ENCODE measurements at regions not wholly inside any gene's neighbourhood (a gene's known extent, or its start where the extent isn't known, plus 50 kb on each side); places are given as distances from the start of the nearest gene placed in this dataset.

DNA sequence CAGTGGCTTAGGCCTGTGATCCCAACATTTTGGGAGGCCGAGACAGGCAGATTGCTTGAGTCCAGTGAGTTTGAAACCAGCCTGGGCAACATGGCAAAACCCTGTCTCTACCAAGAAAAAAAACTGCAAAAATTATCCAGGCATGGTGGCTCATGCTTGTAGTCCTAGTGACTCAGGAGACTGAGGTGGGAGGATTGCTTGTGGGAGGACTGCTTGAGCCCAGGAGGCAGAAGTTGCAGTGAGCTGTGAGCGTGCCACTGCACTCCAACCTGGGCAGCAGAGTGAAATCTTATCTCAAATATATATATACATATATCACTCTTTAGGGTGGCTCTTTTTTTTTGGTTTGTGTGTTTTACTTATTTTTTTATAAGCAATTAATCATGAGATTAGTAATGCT, 83.7 kb upstream of the WDR72 start:
- no peaks in the 10 kb centered on the region for H3K9me2 ChIP-seq (ENCODE audit: low read depth, low read length)
- H2AFZ ChIP-seq (ENCODE audit: low read length) = no peak overlapping the region
- H3F3A ChIP-seq (ENCODE audit: insufficient read depth, low read length) = no peaks in the 10 kb centered on the region
- TF ChIP-seq EZH2 (IDR thresholded peaks at IDR 0.05; ENCODE audit: borderline replicate concordance, low read length) = no peak
- TF ChIP-seq, protein P1, sequence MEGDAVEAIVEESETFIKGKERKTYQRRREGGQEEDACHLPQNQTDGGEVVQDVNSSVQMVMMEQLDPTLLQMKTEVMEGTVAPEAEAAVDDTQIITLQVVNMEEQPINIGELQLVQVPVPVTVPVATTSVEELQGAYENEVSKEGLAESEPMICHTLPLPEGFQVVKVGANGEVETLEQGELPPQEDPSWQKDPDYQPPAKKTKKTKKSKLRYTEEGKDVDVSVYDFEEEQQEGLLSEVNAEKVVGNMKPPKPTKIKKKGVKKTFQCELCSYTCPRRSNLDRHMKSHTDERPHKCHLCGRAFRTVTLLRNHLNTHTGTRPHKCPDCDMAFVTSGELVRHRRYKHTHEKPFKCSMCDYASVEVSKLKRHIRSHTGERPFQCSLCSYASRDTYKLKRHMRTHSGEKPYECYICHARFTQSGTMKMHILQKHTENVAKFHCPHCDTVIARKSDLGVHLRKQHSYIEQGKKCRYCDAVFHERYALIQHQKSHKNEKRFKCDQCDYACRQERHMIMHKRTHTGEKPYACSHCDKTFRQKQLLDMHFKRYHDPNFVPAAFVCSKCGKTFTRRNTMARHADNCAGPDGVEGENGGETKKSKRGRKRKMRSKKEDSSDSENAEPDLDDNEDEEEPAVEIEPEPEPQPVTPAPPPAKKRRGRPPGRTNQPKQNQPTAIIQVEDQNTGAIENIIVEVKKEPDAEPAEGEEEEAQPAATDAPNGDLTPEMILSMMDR (IDR thresholded peaks at IDR 0.05; ENCODE audit: low read length) = no peak
- no peaks in the 10 kb centered on the region for H3K9me3 ChIP-seq (ENCODE audit: low read length)
- H3K4me3 ChIP-seq (ENCODE audit: low read depth, low read length, poor library complexity, severe bottlenecking) = no peak overlapping the region
- no peaks in the 10 kb centered on the region for H3K36me3 ChIP-seq (ENCODE audit: insufficient read depth, low read length)
- H3K27me3 ChIP-seq (ENCODE audit: insufficient read depth, low read length) = no peaks in the 10 kb centered on the region
- no peak overlapping the region for H3K27ac ChIP-seq (ENCODE audit: low read depth, low read length, poor library complexity, severe bottlenecking)
- H3K4me2 ChIP-seq (ENCODE audit: low read length) = no peak overlapping the region
- no peaks in the 10 kb centered on the region for H4K20me1 ChIP-seq (ENCODE audit: insufficient read depth, low read length)
- H3K4me1 ChIP-seq (ENCODE audit: insufficient read depth, low read length, severe bottlenecking) = no peaks in the 10 kb centered on the region
- H3K79me2 ChIP-seq (ENCODE audit: insufficient read depth, low read length) = no peaks in the 10 kb centered on the region
- no peak overlapping the region for H3K9ac ChIP-seq (ENCODE audit: low read length)

DNA sequence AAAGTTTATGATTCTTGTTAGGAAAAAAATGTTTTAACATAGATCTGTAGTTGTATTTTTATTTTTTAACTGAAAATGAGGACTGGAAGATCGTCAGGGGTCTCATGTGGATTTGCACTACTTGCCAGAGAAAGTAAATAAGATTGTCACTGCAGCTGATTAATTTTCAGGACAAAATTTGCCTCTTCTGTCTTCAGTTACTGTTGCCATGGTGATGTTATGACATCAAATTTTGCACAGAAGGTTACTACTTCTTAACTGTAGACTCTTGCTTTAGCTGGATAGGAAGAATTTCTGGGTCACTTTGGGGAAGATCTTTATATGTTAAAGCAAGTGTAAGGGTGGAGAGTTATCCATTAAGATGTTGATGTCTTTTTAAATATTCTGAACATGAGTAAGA, 82.2 kb upstream of the WDR72 start:
- TF ChIP-seq EZH2 (IDR thresholded peaks at IDR 0.05; ENCODE audit: borderline replicate concordance, low read length) = no peak
- TF ChIP-seq, protein P1 (IDR thresholded peaks at IDR 0.05; ENCODE audit: low read length) = no peak

DNA sequence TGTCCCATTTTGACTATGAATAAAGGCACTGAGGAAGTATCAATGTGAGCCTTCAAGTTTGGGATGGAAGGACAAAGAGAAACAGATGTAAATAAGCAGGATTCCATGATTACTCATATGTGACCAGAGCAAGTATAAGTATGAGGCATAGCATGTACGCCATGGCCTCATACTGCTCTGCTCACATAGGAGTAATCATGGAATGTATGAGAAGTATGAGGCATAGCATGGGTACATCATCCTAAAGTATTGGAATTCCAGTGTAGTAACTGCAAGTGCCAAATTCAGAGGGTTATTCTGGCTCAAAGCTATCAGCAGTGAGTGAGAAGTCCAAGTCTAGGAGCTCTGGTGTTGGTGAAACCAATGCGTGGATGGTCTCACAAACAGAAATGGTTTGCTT, 81.2 kb upstream of the WDR72 start:
- Histone ChIP-seq H3K9me3 (ENCODE audit: low read length) (no peaks in the 10 kb centered on the region), H3K4me3 (ENCODE audit: low read depth, low read length, poor library complexity, severe bottlenecking) (no peak overlapping the region), H3K9me2 (ENCODE audit: low read depth, low read length) (no peaks in the 10 kb centered on the region), H2AFZ (ENCODE audit: low read length) (no peak overlapping the region), H3F3A (ENCODE audit: insufficient read depth, low read length) (no peaks in the 10 kb centered on the region), H4K20me1 (ENCODE audit: insufficient read depth, low read length) (no peaks in the 10 kb centered on the region), H3K27me3 (ENCODE audit: insufficient read depth, low read length) (no peaks in the 10 kb centered on the region), H3K79me2 (ENCODE audit: insufficient read depth, low read length) (no peaks in the 10 kb centered on the region), H3K9ac (ENCODE audit: low read length) (no peak overlapping the region), H3K27ac (ENCODE audit: low read depth, low read length, poor library complexity, severe bottlenecking) (no peak overlapping the region), H3K4me2 (ENCODE audit: low read length) (no peak overlapping the region), H3K4me1 (ENCODE audit: insufficient read depth, low read length, severe bottlenecking) (peaks cover 9% of the 10 kb centered on the region), H3K36me3 (ENCODE audit: insufficient read depth, low read length) (no peaks in the 10 kb centered on the region)
- TF ChIP-seq, protein P1 (IDR thresholded peaks at IDR 0.05; ENCODE audit: low read length) = no peak
- TF ChIP-seq EZH2 (IDR thresholded peaks at IDR 0.05; ENCODE audit: borderline replicate concordance, low read length) = no peak

More for the DNA sequence above, 82.2 kb upstream of the WDR72 start:
- peaks cover 9% of the 10 kb centered on the region for H3K4me1 ChIP-seq (ENCODE audit: insufficient read depth, low read length, severe bottlenecking)
- H3K36me3 ChIP-seq (ENCODE audit: insufficient read depth, low read length) = no peaks in the 10 kb centered on the region
- H3K9ac ChIP-seq (ENCODE audit: low read length) = no peak overlapping the region
- H2AFZ ChIP-seq (ENCODE audit: low read length) = no peak overlapping the region
- H3K79me2 ChIP-seq (ENCODE audit: insufficient read depth, low read length) = no peaks in the 10 kb centered on the region
- H3K4me3 ChIP-seq (ENCODE audit: low read depth, low read length, poor library complexity, severe bottlenecking) = no peak overlapping the region
- no peaks in the 10 kb centered on the region for H3K9me2 ChIP-seq (ENCODE audit: low read depth, low read length)
- no peaks in the 10 kb centered on the region for H3F3A ChIP-seq (ENCODE audit: insufficient read depth, low read length)
- no peaks in the 10 kb centered on the region for H3K9me3 ChIP-seq (ENCODE audit: low read length)
- H4K20me1 ChIP-seq (ENCODE audit: insufficient read depth, low read length) = no peaks in the 10 kb centered on the region
- H3K27ac ChIP-seq (ENCODE audit: low read depth, low read length, poor library complexity, severe bottlenecking) = no peak overlapping the region
- no peak overlapping the region for H3K4me2 ChIP-seq (ENCODE audit: low read length)
- H3K27me3 ChIP-seq (ENCODE audit: insufficient read depth, low read length) = no peaks in the 10 kb centered on the region

Measured in OCI-LY1 (cell line).